HG03521 (cell line): ENCODE measurements at regions not wholly inside any gene's neighbourhood (a gene's known extent, or its start where the extent isn't known, plus 50 kb on each side); places are given as distances from the start of the nearest gene placed in this dataset.

Source experiments
- ATAC-seq: cut with Tn5 transposase; IDR thresholded peaks from one replicate; pipeline ENCODE4 v1.9.1; 2021; ENCODE audit warnings: mild to moderate bottlenecking, moderate library complexity; ENCODE audit not compliant: unreplicated experiment

DNA sequence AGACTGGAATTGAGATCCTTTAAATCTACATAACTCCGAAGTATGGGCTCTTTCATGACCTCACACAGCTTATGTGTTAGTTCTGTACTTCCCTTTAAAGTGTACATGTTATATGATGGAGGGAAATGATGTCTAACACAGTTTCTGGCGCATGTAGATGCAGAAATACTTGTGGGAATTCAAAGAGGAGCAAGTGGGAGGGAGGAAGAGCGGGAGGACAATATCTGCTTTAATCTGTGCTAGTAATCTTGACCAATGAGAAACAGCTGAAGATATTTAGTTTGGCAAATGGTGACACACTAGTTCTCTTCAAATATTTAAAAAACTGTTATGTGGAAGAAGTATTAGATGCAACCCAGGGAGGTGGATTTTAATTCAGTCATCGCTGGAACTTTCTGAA is 62.9 kb upstream of the PLEKHG1 start:
- no peak for ATAC-seq

DNA sequence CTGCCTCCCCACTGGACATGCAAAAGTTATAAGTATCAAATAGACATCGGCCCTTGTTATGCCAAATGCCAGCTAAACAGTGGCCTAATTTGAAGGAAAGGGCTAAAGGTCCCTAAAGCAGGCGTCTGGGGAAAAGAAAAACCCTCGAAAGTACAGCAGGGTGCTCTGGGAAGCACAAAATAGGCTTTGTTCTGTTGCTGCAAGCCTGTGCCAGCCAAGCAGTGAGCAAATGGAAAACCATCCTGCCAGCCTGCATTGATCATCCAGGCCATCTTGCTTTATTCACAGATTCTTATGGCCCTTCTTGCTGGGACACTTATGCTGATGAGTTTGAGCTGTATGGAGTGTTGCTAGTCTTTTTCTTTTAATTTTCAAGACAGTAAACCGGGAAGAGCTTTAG is 62.2 kb upstream of the PLEKHG1 start:
- ATAC-seq: no peak

DNA sequence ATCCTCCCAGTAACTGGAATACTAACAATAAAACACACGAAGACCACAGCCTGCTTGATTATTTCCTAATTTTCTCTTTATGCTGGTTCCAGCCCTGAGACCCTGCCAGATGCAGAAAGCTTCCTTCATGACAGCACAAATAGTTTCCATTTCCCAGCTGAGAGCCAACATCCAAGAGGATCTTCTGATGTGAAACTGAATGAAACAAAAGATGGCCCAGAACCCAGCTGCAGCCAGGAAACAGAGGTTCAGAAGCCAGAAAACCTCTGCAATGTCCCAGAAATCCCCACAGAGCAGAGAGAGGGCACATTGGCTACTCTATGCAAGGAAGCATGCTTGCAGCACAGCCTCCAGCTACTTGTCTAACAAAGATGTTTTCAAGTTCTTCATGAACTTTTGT is 61.8 kb upstream of the PLEKHG1 start:
- ATAC-seq: no peak

DNA sequence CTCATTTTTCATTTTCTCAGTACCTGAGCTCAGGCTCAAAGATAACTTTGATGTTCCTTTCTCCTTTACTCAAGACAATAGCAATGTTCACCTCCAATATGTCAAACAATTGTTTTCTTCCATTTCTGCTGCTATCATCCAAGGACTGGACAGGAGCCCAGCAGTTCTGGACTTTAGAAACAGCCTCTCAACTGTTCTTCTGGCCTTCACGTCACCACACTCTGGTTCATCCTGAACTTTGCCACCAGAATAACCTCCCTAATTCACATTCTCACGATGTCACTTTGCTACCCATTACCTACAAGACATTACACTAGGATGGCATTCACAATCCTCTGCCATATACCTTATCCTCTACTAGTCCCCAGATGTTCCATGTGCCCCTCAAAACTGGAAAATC is 60.6 kb upstream of the PLEKHG1 start:
- no peak for ATAC-seq

DNA sequence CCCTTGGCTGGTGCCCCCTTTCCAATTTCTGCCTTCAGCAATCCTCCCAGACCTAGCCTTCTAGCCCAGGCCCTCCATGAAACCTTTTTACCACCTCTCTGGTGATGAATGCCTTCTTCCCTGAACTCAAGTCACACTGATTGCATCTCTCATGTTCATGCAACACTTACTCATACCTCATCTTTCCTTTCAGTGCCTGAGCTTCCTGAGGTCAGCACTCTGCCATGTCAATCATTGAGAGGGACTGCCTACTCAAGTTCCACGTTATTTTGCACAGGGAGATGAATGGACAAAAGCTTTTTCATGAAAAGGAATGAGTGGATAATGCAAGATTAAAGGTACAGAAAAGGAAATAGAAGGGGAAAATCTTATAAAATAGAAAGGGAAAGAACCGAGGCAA is 60.1 kb upstream of the PLEKHG1 start:
- ATAC-seq: no peak

DNA sequence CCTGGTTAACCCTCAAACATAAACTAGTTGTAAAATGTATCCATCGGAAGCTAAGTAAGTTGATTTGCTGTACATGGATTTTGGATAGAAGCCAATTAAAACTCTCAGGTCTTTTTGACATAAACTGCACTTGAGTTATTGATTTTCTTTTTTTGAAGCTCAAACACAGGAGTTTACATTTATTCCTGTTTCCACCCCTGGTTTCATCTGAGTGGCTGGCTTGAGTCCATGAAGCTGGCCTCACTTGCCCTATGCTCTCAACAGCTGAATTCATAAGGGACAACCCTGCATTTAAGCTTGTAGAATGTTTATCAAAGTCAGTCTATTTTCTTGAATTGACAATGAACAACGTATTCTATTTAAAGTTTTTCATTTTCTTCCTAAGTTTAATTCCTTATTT is 58.1 kb upstream of the PLEKHG1 start:
- ATAC-seq: no peak

DNA sequence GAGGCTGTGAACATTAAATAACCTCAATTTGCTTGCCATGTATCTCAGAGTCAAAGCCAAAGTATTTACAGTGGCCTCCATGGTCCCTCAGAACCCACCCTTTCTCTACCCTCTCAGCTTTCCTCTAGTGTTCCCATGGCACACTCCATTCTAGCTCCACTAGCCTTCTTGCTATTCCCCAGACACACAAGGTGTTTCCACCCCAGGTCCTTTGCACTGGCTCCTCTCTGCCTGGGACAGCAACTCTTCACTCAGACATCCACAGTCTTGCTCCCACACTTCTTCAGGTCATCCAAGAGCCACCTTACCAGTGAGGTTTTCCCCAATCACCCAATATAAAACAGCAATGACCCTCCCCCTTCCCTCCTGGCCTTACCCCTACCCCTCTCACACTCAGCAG is 56.5 kb upstream of the PLEKHG1 start:
- no peak for ATAC-seq

DNA sequence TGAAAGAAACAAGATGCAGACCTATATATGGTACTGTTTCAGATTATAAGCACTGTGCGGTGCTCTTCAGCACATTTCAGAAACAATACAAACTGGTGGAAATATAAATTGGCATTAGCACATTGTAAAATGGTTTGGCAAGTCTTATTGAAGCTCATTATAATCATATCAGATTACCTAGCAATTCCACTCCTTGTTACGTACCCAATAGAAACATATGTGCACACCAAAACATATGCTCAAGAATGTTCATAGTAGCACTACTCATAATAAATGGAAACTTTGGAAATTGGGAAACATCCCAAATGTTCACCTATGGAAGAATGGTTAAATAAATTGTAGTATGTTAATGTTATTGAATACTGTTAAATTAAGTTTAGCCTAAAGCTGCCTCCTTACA is 54.9 kb upstream of the PLEKHG1 start:
- ATAC-seq: no peak

DNA sequence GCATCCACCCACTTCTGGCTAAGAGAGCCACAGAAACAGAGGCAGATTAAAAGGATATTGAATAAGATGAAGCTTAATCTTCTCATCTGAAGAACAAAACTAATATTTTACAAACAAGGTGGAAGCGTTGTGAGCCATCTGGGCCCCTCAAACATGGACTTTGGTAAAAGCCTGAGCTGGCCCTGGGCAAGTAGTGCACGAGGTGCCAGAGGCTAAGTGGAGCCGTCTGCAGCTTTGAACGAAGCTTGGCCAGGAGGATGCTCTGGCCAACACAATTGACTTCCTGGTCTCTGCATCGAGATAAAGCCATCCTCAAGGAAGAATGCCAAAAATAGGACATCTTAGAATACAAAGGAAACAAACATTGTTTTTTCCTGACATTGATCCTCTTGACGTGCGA is 53.2 kb upstream of the PLEKHG1 start:
- no peak for ATAC-seq

DNA sequence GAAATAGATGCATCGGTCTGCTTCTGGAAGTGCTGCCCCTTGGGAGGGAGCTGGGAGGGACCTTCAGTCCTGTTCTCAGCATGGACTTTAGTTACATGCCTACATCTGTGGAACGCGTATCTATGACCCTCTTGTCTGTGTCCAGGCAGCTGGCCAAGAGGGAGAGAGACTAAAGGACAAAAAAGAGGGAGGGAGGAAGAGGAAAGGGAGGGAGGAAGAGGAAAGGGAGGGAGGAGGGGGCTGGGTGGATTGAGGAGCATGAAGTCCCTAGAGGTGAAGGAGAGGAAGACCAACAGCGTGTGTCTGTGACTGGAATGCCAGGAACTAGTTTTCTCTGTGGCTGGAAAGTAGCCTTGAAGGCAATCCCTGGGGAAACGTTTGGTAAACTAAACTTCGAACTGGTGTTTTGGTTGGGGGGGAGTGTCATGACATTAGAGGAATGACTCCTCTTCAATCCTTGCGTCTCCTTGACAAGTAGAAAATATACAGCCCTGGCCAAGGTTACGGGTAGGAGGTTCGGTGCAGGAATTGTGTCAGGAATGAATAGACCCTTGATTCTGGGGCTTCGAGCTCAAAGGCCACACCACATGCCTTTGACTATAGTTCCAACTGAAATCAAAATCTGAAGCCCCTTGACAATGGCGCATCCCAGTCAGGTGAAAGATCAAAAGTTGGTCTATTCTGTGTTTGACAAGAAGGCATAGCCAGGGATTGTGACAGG is 52.0 kb upstream of the PLEKHG1 start:
- ATAC-seq: no peak

DNA sequence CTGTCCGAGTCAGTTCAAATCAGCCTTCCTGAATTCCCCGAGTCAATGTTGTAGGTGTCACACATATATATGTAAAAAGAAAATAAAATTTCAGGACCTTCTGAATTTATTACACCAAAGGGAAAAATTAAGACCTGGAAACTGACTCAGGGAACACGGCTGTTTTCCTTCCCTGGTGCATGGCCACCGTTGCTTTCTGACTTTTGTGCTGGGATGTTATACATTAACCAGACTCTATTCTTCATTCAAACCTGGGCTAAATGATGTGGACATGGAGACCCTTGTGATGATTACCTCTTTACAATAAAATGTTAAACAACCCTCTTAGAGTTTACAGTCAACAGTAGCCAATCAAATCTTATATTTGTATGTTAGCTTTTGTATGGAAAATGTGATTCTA is 51.4 kb upstream of the PLEKHG1 start:
- ATAC-seq: no peak

DNA sequence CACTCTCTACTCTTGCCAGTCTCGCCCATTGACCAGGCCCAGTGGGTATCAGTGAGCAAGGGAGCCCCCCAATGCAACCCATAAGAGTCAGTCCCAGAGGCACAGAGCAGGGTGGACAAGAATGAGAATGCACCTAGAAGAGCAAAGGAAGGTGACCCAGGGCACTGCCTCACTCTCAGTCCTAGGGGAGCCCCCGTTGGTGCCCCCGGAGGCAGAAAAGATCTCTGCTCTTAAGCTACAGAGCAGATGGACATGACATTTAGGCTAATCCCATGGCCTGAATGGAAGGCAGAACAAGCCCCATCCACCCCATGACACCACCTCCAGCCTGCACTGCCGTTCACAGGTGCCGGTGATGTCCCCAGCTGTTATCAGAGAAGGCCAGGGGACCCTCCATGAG is 50.7 kb upstream of the PLEKHG1 start:
- no peak for ATAC-seq

DNA sequence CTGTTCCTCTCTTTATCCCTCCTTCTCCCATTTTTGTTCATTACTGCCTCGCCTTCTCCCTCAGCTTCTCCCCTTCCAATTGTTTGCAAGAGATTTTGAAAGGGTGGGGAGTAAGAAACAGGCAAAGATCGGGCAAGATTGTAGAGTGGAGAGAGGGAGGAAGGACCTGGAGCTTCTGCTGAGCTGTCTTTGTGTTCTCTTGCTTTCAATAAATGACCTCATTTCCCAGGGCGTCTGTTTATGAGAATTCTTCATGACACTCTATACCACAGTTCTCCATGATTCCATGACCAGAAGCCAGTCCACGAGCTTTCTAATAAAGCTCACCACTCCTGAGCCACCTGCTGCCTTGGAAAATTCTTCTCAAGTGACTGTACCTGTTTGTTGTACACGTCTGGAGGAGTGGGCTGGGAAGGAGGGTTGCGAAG is 50.0 kb upstream of the PLEKHG1 start:
- ATAC-seq: no peak
